ENCODE measurements at regions not wholly inside any gene's neighbourhood (a gene's known extent, or its start where the extent isn't known, plus 50 kb on each side); places are given as distances from the start of the nearest gene placed in this dataset.
"Not testable (repeated sequence)": the region's sequence is repeated elsewhere in the genome, so short reads cannot be mapped to it uniquely, and the experiment has no call there.

DNA sequence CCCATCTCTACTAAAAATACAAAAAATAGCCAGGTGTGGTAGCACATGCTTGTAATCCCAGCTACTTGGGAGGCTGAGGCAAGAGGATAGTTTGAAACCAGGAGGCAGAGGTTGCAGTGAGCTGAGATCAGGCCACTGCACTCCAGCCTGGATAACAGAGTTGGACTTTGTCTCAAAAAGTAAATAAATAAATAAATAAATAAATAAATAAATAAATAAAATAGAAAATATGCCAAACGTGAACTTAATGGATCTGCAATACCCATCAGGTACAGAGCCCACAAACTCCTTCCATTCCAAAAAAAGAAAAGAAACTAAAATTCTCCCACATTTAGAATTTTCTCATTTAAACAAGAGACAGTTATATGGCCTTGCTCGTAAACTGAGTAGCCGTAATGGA is 702.7 kb downstream of the CDH18 start:
- DNase-seq, result no peak

GRCh38 chr5:19287548-19288277 is 700.3 kb downstream of the CDH18 start:
- not testable (repeated sequence) for DNase-seq

DNA sequence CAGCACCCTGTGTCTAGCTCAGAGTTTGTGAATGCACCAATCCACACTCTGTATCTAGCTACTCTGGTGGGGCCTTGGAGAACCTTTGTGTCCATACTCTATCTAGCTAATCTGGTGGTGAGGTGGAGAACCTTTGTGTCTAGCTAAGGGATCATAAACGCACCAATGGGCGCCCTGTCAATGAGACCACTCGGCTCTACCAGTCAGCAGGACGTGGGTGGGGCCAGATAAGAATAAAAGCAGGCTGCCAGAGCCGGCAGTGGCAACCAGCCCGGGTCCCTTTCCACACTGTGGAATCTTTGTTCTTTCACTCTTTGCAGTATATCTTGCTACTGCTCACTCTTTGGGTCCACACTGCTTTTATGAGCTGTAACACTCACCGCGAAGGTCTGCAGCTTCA is 699.7 kb downstream of the CDH18 start:
- not testable (repeated sequence) for DNase-seq

GRCh38 chr5:19297934-19298333 is 690.1 kb downstream of the CDH18 start:
- no peak for DNase-seq

DNA sequence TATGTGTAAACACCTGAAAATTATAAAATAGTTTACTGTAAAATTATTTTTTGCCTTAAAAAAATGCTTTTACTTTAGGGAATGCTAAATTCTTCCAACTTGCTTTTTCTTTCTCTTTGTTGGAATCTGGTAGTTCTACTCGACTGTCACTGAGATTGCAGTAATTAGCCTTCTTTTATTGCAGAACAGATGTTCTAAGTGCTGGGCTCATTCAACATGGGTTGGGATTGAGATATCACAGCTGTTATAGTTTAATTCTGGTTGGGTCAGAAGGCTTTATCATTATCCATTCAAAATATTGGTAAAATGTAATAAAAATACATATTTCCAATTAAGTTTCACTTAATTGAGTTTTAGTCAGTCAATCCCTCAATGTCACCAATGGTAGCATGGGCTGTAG is 686.7 kb downstream of the CDH18 start:
- no peak for DNase-seq

DNA sequence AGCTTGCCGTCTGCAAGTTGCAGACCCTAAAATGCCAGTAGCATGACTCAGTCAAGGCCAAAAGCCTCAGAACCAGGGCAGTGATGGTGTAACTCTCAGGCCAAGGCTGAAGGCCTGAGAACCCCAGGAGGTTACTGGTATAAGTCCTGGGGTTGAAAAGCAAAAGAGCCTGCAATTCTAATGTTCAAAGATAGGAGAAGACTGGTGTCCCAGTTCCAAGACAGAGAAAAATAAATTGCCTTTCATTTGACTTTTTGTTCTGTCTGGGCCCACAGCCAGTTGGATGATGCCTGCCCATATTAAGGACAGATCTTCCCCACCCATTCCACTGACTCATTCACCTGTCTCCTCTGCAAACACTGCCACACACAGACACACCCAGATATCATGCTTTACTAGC is 673.2 kb downstream of the CDH18 start:
- no peak for DNase-seq

DNA sequence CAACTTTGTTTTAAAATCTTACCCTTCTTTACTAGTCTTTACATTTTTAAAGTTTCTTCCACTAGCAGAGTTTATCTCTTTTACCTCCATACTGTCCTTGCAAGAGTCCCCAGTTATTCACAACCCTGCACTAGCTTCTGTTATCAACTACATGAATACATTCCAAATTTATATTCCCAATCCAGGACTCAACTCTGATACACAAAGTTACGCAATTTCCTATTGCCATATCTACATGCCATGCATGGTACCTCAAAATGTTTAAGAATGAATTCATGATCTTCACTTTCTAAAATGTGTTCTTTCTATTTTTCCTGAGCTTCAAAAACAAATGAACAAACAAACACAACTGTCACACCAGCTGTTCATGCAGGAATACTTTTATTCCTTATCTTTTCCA is 668.7 kb downstream of the CDH18 start:
- no peak for DNase-seq

GRCh38 chr5:19322716-19323485 is 665.1 kb downstream of the CDH18 start:
- no peak for DNase-seq

DNA sequence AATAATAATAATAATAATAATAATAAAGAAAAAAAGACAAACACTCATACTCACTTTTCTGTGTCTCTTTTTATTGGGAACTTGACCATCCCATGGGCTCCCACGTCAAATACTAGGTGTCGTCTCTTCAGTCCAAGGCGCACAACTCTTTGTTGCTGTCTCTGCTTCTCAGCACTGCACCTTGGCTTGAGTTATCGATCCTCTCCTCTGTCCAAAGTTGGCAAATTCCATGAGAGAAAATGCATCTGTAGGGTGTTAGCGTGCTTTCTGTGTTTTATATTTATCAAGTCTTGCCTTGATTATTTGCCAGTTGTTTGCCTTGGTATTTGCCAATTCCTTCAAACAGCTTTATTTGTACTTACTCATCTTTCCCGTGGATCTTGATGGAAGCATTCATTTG is 653.7 kb downstream of the CDH18 start:
- DNase-seq, result no peak

GRCh38 chr5:19342942-19343341 is 645.1 kb downstream of the CDH18 start:
- DNase-seq, result no peak

DNA sequence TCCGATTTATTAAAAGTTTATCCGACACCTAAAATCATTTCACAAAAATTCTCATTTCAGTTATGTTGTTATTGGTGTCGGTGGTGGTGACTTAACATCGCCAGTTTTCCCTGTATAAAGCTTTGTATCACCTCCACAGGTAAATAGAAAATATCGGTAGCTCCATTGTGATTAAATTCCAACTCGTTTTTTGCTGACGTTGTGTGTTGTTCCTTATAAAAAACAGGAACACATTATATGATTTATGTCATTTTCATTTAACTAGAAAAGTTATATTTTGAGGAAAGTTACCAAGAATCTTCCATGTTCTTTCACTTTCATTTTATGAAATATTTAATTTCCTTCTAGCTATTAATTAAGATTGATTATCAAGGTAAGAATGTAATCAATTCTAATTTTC is 635.9 kb downstream of the CDH18 start:
- DNase-seq, result no peak

- DNase-seq, result no peak
Observed at GRCh38 chr5:19369048-19369447, 619.0 kb downstream of the CDH18 start.

GRCh38 chr5:19369561-19369960 is 618.4 kb downstream of the CDH18 start:
- no peak for DNase-seq

DNA sequence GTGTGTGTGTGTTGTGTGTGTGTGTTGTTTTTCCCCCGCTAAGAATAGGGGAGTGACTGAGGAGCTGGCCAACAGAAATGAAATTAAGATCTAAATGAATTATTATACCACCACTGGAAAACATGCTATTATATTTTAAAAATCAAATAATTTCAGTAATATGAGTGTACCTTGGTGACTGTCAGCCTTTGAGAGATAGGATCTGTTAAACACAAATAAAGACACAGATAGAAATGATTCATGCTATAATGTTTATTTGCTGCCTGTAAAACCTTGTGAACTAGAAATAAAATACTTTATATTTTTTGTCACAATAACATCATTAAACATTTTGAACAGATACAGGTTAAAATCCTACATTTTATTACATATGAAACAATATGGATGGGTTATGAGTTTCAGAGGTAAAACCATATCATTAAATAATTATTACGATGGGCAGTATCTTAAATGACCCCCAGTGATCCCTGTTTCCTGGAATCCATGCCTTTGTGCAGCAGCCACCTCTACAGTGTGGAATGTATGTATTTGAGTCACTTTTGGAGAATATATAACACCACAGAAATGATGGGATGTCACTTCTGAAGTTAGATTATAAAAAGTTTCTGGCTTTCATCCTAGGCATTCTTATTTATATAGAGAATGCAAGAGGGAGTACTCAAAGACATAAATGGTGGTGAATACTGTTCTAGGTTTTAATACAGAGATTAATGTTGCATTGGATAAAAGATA is 617.2 kb downstream of the CDH18 start:
- DNase-seq, result no peak

DNA sequence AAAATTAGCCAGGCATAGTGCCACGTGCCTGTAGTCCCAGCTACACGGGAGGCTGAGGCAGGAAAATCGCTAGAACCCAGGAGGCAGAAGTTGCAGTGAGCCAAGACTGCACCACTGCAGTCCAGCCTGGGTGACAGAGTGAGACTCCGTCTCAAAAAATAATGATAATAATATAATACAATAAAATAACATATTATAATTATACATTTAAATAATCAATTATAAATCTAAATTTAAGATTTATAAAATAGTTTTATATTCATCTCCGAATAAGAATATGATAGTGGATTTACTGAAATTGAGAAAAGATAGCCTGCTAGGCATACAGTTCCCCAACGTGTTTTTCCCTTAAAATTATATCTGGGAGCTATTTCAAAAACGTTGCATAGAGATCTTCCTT is 599.6 kb downstream of the CDH18 start:
- no peak for DNase-seq

DNA sequence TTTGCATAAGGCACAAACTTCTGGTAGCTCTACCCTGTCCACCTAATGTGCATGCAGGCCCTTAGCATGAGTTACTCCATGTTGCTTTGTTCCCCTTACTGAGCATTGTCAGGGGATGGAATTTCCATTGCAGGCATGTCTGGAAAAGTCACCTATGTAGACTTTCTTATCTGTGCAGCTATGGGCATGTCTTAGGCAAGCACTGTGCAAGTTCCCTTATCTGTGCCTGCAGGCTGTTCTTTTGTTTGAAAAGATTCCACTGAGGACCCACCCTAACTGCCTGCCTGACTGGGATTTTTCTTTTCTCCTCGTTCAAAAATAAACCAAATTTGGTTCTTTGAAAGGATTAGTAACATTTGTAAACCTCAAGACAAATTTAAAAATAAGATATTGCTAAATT is 587.0 kb downstream of the CDH18 start:
- DNase-seq, result no peak

GRCh38 chr5:19406576-19407365 is 581.2 kb downstream of the CDH18 start:
- no peak for DNase-seq

- no peak for DNase-seq
Observed at GRCh38 chr5:19408149-19408548, 579.9 kb downstream of the CDH18 start.

DNA sequence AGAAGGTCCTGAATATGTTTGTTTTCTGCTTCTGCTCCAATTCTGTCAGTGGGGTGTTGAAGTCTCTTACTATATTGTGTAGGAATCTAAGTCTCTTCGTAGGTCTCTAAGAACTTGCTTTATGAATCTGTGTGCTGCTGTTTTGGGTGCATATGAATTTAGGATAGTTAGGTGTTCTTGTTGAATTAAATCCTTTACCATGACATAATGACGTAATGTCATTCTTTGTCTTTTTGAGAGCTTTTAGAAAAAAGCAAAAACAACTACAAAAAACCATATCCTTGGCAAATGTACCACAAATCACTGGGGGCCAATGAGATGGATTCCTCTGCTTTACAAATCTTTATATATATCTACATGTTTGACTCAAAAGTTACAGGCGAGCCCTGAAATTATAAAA is 576.1 kb downstream of the CDH18 start:
- DNase-seq, result no peak
